ENCODE measurements at regions not wholly inside any gene's neighbourhood (a gene's known extent, or its start where the extent isn't known, plus 50 kb on each side); places are given as distances from the start of the nearest gene placed in this dataset.

DNA sequence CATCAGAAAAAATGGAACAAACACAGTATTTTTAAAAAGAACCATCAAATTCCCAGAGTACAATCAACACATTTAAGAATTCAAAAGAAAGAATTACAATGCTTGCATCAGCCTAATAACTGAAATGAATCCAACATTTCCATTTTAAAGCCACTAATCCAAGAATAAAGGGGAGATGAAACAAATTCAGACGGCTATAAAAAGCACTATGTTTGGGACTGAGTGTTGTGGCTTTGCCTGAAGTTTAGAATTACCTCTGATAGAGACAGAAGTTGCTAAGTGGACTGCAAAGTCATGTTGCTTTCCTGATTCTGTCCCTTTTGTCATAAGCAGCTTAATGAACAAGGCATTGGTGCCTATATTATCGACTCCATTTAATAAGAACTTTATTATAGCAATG is 135.4 kb upstream of the RGMB start:
- no peak for DNase-seq

DNA sequence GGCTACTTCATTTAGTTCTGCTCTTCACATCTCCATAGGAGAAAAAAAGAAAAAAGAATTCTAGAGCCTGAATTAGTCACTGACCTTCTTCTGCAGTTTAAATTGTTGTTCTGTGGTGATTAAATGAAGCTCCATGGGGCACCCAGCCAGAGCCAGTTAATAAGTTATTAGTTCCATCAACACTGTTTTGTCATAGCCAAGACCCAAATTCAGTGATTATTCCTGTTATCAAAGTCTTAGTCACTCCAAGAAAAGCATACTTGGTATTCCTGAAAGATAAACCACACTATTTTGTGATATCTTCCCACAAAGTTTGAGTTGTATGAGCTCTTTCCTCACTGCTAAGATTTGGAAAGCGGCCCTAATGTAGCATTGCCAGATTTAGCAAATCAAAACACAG is 134.8 kb upstream of the RGMB start:
- DNase-seq: no peak

DNA sequence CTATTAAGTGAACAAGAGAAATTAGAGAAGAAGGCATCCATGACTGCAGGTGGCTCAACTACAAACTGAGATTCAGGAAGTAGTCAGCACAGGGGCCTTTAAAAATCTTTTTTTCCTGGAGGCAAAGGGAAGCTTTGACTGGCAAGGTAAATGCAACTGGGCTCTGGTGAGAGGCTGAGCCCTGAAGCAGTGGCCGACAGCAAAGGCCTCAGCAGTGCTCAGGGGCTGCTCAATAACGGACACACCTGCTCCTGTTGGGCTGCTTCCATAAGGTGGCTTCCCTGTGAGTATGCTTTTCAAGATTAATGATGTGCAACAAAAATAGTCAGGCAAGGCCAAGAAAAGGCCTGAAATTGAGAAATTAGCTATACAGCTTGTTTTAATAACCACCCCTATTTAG is 134.2 kb upstream of the RGMB start:
- DNase-seq: no peak

DNA sequence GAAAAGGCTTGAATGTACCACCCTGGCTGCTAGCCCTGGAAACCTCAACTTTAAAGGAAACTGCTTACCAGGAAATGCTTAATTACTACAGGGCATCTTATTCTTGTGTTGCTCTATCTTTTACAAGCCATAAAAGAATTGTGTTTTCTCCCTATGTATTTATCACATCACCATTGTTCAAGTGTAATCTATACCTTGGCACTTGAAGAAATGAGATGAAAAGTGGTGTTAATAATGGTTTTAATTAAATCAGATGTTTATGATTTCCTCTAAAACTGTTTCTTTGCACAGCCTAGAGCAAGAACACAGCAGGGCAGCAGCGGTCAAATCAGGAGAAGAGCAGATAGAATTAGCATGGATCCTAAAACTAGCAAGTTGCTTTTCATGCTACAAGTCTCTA is 131.8 kb upstream of the RGMB start:
- no peak for DNase-seq

DNA sequence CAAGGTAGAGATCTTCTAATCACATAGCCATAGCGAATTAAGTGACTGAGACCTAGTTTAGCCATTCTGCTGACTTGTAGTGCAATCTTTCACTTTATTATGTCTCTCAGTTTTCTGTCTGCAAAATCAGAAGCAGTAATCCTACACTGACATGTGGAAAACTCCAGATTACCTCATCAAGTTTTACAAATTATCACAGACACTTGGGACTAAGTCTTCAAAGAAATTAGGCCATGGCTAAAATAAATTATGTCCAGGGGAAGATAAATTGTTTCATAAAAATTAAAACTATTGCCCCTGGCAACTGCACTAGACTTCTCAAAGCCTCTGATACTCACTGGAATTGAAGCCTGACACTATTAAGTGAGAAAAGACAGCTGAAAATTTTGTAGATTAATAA is 129.9 kb upstream of the RGMB start:
- no peak for DNase-seq

DNA sequence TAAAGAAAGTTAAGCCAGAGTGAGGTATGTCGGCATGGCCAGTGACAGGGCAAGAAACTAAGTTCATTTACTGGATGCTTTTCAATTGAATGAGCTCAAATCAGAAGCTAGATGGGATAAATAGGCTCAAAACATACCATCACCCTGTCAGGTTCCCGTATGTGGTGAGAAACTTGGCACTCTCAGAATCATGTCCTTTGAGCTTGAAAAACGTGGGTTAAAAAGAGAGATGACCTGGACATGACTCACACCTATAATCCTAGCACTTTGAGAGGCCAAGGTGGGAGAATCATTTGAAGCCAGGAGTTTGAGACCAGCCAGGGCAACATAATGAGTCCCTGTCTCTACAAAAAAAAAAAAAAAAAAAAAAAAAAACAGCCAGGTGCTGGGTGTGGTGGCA is 121.7 kb upstream of the RGMB start:
- no peak for DNase-seq

DNA sequence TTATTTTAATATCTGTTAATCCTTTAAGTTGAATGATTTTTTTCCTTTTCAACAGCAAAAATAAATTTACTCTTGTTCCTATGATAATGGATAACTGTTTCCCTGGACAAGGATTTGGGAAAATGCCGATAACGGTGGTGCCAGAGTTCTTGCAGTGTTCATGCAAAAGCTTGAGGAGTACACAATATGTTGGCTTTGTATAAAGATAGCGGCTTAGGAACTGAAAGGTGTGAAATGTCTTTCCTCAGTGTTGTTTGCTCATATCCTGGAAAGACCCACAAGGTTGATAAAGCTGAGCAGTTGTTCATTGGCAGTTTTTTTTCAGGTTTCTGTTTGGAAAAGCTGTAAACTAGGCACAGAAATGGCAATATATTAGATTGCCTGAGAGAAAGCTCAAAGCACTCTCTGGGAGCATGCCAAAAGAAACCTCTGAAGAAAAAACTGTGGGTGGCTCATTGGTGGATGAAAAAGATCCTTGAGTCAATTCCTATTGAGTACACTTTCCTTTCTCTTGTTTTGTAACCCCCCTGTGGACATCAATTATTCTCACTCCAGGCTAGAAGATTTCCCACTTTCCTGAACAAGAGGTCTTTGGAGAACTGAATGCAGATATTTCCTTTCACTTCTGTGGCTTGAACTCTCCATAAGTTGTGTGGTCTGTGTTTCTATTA is 117.2 kb upstream of the RGMB start:
- no peak for DNase-seq

DNA sequence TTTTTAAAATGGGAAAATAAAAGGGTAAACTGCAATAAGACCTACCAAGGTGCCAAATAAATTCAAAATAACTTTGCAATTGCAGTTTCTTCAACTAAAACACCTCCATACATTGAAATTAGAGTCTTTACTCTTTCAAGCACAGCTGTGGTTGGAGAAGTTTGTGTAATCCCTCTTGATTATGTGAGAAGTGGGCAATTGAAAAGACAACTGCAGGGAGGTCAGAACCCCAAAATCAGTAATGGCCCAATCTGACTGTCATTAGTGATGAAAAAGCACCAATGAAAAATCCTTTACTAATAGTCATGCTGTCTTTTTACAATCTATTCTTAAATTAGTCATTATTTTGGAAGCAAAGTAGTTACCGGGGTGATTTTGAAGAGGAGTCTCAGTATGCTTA is 116.7 kb upstream of the RGMB start:
- no peak for DNase-seq

DNA sequence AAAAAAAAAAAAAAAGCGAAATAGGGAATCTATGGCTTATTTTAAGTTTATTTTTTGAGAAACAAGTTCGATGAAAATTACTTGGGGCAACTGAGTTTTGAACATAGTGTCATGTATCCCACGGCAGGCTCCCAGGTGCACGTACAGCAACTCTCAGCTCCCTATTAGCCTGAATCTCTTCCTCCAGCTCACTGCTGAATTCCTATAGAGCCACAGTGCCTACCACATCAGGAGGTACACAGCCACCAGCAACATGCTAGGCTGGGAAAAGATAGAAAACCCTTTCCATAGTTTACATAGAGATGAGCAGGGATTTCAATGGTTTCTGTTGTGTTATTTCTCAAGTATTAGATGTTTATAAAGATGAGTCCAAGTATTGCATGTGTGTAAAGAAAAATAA is 115.9 kb upstream of the RGMB start:
- no peak for DNase-seq

DNA sequence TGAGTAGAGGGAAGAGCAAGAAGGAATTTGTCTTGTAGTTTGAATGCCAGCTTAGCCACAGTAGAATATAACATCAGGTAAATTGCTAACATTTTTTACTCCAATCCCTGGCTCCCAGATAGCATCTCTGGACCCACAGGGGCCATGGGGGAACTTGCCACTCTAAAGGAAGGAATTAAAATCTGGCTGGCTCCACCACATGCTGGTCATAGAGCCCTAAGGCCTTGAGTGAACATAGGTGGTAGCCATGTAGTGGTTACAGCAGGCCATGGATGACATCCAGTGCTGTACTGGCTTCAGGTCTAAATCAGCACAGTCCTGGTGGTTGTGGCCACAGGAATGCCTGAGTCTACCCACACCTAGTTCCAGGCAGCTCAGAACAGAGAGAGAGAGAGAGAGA is 109.9 kb upstream of the RGMB start:
- DNase-seq: no peak

DNA sequence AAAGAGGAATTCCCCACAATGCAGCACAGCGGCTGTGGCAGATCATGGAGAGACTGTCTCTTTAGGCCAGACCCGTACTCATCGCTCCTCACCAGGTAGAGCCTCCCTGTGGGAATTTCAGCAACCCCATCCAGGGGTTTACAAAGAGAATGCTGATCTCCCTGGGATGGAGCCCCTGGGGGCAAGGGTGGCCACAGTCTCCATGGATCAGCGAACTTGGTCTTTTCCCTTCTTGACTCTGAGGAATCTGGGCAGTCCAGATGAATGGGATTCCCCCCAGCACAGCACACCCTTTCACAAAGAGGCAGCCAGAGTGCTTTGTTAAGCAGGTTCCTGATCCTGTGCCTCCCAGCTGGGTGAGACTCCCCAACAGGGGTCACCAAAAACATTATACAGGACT is 108.7 kb upstream of the RGMB start:
- DNase-seq: no peak

DNA sequence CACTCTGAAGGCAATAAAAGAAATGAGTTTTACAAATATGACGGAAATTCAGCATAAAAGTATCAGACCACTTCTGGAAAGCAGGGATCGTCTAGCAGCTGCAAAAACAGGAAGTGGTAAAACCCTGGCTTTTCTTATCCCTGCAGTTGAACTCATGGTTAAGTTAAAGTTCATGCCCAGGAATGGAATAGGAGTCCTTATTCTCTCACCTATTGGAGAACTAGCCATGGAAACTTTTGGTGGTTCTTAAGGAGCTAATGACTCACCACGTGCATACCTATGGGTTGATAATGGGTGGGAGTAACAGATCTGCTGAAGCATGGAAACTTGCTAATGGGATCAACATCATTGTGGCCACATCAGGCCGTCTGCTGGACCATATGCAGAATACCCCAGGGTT is 93.5 kb upstream of the RGMB start:
- no peak for DNase-seq

DNA sequence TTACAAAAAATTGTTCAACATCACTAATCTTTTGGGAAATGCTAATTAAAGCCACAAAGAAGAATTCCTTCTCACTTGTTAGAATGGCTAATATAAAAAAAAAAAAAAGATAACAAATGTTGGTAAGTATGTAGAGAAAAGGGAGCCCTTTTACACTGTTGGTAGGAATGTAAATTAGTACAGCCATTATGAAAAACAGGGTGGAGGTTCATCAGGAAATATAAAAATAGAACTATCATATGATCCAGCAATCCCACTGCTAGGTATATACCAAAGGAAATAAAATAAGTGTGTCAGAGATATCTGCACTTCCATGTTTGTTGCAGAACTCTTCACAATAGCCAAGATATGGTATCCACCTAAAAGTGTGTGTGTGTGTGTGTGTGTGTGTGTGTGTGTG is 83.5 kb upstream of the RGMB start:
- DNase-seq: no peak

DNA sequence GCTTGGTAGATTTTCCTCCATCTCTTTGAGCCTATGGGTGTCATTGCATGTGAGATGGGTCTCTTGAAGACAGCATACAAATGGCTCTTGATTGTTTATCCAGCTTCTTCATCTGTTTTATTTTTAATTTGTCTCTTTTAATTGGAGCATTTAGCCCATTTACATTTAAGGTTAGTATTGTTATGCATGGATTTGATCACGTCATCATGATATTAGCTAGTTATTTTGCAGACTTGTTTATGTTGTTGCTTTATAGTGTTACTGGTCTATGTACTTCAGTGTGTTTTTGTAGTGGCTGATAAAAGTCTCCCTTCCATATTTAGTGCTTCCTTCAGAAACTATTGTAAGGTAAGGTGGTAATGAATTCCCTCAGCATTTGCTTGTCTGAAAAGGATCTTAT is 78.6 kb upstream of the RGMB start:
- no peak for DNase-seq

DNA sequence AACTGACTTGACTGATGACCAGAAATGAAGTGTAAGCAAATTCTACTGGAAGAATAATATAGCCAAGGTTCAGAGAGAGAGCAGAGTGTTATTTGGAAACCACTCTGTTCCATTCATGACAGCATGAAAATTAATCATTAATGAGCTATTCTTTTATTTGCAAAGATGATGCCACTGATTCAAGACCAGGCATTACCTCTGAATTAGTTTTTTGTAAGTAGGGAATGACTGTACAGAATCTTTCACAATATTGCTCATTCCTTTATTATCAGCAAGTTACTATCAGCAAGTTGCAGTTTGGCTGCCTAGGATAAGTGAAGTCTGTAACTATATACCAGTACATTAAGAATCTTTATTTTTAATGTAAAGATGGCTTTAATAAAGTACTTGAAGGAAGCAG is 75.1 kb upstream of the RGMB start:
- DNase-seq: no peak

DNA sequence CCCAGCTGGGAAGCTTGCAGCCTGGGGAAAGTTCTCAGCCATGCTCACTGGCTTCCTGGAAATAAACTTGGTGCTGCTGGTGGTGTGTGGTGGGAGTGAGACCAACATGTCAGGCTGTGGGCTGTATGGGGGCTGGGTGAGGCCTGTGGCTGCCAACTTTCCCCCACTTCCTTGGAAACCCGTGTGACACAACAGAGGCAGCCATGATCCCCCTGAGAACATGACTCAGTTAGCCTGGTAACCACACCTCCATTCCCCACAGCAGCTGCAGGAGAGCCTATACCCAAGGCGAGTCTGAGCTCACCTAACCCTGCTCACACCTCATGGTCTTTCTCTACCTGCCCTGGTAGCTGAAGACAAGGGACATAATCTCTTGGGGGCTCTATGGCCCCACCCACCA is 72.7 kb upstream of the RGMB start:
- no peak for DNase-seq

DNA sequence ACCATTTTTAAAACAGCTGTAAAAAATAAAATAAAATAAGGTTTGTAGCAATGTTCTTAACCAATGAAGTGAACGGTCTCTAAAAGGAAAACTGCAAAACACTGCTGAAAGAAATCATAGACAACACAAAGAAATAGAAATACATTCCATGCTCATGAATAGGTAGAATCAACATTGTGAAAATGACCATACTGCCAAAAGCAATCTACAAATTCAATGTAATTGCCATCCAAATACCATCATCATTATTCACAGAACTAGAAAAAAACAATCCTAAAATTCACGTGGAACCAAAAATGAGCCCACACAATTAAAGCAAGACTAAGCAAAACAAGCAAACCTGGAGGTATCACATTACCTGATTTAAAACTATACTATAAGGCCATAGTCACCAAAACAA is 67.6 kb upstream of the RGMB start:
- DNase-seq: no peak

DNA sequence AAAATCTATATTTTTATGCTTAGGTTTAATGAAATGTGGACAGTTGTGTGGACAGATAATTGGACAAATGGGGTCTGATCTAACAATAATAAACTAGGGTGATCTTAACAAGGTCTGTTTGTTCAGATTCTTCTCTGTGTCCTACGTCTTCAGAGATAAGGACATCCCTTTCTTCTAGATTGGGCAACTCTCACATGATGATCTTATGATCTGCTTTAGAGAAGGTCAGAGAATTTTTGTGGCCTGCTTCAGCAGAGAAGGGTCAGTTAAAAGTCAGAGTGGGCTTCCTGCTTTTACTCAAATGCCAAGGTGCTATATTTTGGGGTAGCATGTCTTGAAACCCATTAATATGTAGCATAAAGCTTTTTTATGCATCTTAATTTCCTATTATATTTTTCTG is 63.8 kb upstream of the RGMB start:
- no peak for DNase-seq

DNA sequence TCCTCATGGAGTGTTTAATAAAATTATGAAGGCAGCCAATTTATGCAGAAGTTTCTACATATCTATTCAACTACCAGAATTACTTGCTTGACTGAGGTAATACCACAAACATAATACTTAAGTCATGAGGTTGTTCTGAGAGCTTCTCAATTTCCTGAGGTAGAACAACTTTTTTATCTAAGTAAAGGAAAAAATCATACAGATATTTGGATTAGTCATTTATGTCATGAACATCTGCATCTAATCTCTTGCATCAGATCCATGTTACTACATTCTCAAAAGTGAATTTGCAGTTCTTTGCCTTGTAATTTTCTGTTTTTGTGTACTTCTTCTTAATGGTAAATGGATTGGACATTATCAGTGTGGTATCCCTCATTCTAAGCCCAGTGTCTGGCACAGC is 60.4 kb upstream of the RGMB start:
- DNase-seq: no peak

DNA sequence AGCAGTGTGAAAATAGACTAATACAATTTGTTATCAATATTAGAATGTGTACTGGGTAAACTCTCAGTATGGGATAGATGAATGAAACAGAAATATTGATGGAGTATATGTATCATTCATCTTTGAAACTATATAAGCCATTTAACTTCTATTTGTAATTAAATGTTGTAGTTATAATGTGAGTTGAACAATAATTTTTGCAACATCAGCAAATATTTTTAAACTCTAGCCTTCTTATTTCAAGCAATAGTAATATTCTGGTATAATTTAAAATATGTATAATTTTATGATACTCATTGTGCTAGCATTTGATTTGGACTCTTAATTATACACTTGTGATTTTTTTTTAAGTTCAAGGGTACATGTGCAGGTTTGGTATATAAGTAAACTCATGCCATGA is 59.6 kb upstream of the RGMB start:
- DNase-seq: no peak

DNA sequence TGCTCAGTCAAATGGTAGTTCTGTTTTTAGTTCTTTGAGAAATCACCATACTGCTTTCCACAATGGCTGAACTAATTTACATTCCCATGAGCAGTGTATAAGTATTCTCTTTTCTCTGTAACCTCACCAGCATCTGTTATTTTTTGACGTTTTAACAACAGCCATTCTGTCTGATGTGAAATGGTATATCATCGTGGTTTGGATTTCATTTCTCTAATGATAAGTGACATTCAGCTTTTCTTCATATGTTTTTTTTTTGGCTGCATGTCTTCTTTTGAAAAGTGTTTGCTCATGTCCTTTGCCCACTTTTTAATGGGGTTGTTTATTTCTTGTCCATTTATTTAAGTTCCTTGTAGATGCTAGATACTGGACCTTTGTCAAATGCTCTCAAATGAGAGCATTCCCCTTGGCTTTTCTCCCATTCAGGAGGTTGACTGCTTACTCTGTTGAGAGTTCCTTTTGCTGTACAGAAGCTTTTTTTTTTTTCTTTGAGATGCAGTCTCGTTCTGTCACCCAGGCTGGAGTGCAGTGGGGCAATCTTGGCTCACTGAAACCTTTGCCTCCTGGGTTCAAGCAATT is 58.7 kb upstream of the RGMB start:
- DNase-seq: no peak

DNA sequence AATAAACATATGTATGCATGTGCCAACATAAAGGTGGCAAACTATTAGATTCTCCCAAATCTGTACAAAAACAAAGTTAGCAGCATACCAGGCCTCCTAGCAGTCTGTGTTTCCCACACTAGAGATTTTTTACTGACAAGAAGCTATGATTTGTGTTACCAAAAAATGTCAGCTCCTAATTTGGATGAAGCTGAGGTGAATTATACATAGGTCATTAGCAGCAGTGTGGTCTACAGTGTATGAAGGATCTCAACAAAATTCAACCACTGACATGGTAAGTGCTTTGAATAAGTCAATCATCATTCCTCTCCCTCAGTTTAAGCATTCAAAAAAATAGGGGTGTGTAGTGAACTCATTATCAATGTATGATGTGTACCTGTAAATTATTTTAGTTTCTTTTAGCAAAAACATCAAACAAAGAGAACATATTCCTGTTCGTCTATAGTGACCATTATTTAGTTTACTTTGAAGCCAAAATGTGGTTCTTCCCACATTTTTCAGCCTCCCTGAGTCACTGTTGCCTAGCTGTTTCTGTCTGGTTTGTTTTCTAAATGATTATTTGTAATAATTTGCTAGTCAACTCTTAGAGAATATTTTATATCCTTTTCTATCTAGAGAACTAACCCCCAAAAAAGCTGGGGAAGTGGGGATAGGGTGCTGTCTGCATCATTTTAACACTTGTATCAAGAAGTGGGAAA is 52.1 kb upstream of the RGMB start:
- DNase-seq: no peak

DNA sequence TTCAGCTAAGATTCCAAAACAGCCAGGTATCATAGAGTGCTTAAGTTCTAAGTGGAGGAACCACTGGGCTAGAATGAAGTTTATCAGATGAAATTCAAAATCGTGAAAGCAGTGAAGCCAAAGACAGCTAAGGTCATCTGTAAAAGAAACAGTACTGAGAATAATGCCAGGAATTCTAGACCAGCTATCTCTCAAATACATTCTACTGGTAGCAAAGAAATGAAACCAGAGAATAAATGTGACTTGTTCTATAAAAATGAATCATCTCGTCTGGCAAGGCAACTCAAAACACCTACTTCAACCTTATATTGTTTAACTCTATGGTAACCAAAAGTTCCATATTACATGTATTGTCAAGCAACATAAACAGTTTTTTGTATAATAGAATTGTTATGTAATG is 51.3 kb upstream of the RGMB start:
- no peak for DNase-seq

DNA sequence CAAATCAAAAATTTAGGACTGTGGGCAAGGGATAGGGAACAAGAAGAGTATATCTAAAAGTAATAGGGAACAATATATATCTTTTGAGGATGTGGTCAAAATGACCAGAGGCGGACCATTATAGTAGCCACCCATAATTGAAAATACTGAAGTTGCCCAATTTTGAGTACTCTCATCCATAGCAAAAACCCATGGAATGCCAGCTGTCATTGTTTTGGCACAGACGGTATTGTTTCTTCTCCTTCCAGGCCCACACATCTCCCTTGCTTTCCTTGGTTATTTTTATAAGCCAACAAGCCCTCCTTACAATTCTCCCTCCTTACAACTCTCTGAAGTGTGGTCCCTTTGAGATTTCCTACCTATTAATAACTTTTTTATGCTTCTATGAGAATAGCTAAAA is 50.4 kb upstream of the RGMB start:
- no peak for DNase-seq

Data from activated CD4-positive, alpha-beta T cell treated with anti-CD3 and anti-CD28 coated beads, Interleukin-2, amount 50 U/mL, for 48 hours (primary cell).